NCI-H146 treated with DMSO at 0.1 percent for 48 hours (cell line): ENCODE measurements at regions not wholly inside any gene's neighbourhood (a gene's known extent, or its start where the extent isn't known, plus 50 kb on each side); places are given as distances from the start of the nearest gene placed in this dataset.

Experiments
- DNase-seq: peaks from one replicate; lab custom pipeline; 2025; ENCODE audit not compliant: unreplicated experiment; lab: John Stamatoyannopoulos, UW

GRCh38 chr12:113524495-113524894 lies 52.8 kb upstream of the LHX5 start:
- no peak for DNase-seq

DNA sequence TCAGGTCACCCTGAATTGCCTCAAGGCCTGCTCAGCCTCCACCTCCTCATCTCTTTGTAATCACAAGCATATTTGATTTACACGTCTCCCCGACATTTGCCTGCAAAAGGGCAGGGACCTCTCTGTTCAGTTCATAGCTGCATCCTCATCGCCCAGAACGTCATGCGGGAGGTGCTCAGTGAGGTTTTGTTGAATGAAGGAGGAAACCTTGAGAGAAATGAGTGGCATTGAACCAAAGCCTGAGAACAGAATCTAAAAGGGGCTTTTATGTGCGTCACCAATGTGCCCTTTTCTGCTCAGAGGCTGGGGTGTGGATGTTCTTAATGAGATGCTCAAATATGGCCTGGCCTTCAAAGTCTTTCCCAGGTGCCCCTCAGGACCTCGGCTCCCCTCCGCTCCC lies 50.0 kb upstream of the LHX5 start:
- DNase-seq, result no peak
